ENCODE measurements at regions not wholly inside any gene's neighbourhood (a gene's known extent, or its start where the extent isn't known, plus 50 kb on each side); places are given as distances from the start of the nearest gene placed in this dataset.
"Not testable (repeated sequence)": the region's sequence is repeated elsewhere in the genome, so short reads cannot be mapped to it uniquely, and the experiment has no call there.

DNA sequence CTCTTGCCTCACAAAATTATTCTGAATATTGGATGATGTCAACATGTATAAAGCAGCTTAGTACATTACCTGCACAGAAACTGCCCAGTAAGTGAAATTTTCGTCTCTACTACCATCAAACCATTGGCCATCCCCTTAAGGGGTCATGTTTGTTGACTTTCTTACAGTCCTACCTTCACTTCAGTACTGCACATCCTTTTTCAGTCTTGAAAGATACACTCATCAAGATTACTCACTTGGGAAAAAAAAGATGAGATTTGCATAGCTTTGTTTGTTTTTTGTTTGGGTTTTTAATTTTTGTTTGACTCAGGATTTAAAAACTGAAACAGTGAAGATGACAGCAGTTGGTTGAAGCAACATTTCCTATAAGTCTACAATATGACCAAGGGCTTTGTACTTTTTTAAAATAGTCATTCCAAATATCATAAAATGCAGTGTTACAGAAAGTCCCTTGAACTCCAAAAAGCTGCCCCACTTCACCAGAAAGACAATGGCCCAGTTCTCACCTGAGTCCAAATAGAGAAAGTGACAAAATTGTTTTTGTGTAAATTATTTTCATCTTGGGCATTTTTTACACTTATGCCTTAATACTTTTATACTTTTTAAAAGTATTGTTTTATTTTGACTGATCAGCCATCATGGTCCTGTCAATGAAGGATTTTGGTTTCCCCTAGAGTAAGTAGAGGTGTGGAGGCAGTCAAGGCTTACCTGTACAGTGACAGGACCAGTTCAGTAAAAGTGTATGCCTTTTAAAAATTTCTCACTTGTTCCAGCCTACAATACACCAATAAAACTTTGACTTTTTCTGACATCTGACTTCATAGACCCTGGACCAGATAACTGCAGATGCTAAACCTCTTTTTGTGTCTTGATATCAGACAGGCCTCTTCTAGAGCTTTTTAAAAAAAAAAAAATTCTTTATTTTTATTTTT is 59.7 kb upstream of the EDA2R start:
- CTCF ChIA-PET, result no interaction called here
- no peaks in the 10 kb centered on the region for H3K36me3 Mint-ChIP-seq (ENCODE audit: low read depth)
- no peak for ATAC-seq
- no peak for DNase-seq
- H3K9me3 Mint-ChIP-seq, result no peaks in the 10 kb centered on the region
- H3K4me1 Mint-ChIP-seq (ENCODE audit: low read depth), result no peaks in the 10 kb centered on the region
- POLR2A ChIA-PET, result no interaction called here
- no peak overlapping the region for H3K27ac Mint-ChIP-seq
- intact Hi-C loops (cut with micrococcal nuclease), result no loop called here
- no peak for TF ChIP-seq CTCF (IDR thresholded peaks at IDR 0.05)
- no peak overlapping the region for H3K4me3 Mint-ChIP-seq
- H3K27me3 Mint-ChIP-seq, result peaks cover 4% of the 10 kb centered on the region

DNA sequence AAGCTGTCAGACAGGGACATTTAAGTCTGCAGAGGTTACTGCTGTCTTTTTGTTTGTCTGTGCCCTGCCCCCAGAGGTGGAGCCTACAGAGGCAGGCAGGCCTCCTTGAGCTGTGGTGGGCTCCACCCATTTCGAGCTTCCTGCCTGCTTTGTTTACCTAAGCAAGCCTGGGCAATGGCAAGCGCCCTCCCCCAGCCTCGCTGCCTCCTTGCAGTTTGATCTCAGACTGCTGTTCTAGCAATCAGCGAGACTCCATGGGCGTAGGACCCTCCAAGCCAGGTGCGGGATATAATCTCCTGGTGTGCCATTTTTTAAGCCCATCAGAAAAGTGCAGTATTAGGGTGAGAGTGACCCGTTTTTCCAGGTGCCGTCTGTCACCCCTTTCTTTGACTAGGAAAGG is 53.6 kb upstream of the EDA2R start:
- H3K36me3 Mint-ChIP-seq (ENCODE audit: low read depth); intact Hi-C loops (cut with micrococcal nuclease); POLR2A ChIA-PET; H3K4me3 Mint-ChIP-seq; H3K27me3 Mint-ChIP-seq; H3K27ac Mint-ChIP-seq; DNase-seq; H3K9me3 Mint-ChIP-seq; CTCF ChIA-PET; H3K4me1 Mint-ChIP-seq (ENCODE audit: low read depth); ATAC-seq: not testable (repeated sequence)
